HG02852 (cell line): ENCODE measurements at regions not wholly inside any gene's neighbourhood (a gene's known extent, or its start where the extent isn't known, plus 50 kb on each side); places are given as distances from the start of the nearest gene placed in this dataset.
"Not testable (repeated sequence)": the region's sequence is repeated elsewhere in the genome, so short reads cannot be mapped to it uniquely, and the experiment has no call there.

Experiments
- ATAC-seq: cut with Tn5 transposase; IDR thresholded peaks from one replicate; pipeline ENCODE4 v1.9.1; 2021; ENCODE audit warnings: mild to moderate bottlenecking, moderate library complexity; ENCODE audit not compliant: unreplicated experiment

DNA sequence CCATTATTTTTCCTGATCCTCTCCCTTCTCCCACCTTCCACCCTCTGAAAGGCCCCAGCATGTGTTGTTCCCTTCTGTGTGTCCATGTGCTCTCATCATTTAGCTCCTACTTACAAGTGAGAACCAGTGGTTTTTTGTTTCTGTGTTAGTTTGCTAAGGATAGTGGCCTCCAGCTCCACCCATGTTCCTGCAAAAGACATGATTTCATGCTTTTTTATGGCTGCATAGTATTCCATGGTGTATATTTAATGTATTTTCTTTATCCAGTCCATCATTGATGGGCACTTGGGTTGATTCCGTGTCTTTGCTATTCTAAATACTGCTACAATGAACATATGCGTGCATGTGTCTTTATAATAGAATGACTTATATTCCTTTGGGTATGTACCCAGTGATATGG is 89.4 kb upstream of the C1orf174 start:
- ATAC-seq = no peak

GRCh38 chr1:3992103-3992556 is 92.1 kb upstream of the C1orf174 start:
- ATAC-seq = no peak

- no peak for ATAC-seq
Observed at GRCh38 chr1:3992746-3993145, 92.7 kb upstream of the C1orf174 start.

- no peak for ATAC-seq
Observed at GRCh38 chr1:3993619-3994375, 93.7 kb upstream of the C1orf174 start.

DNA sequence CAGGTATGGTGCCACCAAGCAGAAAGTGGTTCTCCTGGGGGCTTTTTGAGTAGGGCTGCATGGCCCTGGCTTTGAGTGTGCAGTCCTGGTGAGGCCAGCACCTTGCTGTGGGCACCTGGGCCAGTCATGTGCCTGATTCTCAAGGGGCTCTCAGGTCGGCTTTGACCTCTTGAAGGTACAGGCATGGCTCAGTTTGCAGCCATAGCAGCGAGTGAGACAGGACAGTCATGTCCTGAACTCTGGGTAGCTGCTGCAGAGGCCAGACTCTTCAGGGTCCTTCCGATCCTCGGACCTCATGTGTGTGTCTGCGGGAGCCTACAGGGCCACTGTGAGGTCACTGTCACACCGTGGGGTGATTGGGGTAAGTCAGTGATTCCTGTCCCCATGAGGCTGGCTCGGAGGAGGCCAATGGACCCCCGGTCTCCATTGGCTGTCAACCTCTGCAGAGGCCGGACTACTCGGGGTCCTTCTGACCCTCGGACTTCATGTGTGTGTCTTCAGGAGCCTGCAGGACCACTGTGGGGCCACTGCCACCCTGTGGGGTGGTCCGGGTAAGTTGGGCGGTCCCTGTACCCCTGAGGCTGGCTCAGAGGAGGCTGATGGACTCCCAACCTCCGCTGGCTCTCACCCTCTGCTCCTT is 95.2 kb upstream of the C1orf174 start:
- ATAC-seq = no peak

DNA sequence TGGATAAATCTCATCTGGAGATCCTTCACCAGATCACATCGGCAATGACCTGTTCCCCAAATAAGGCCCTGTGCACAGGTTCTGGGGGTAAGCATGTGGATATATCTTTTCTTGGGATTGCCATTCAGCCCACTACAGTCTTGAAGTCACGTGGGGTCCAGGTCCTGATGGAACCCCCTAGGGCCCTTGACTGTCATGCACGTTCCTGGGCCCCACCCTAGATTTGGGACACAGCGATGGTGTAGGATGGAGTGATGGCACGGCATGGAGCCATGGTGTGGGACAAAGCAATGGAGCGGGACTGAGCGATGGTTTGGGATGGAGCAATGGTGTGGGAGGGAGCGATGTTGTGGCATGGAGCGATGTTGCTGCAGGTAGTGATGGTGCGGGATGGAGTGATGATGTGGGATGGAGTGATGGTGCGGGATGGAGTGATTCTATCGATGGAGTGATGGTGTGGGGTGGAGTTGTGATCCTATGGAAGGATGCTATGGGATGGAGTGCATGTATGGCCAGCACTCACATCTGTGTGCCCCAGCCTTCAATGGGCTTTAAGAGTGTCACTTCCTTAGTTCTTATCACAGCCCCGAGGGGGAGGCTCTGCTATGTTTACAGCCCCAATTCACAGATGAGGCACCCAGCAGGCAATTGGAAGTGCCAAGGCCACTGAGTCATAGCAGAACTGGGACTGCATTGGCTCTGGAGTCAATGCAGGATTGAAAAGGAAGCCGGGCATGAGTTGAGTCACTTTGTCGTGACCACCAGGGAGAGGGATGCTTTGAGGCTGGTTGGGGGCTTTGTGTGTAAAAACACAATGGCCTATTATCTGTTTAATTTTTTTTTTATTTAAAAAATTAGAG is 97.0 kb upstream of the C1orf174 start:
- no peak for ATAC-seq

DNA sequence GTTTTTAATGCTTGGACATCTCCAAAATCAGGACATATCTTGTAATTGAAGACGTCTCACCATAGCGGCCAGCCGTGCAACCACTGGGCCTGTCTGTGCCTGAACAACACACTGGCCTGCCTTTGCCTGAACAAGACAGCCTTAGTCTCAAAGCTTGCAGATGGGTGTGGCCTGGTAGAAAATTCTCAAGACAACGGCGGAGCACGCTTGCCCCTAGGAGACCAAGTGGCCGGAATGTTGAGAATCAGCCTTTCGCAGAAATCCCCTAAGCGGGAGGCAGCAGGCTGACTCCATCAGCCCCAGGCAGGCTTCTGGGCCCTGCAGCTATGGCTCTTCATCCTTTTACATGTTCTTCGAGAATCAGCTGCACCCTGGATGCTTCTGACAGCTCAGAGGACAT is 98.0 kb upstream of the C1orf174 start:
- ATAC-seq = no peak

GRCh38 chr1:3999514-3999913 is 99.4 kb upstream of the C1orf174 start:
- ATAC-seq = not testable (repeated sequence)

GRCh38 chr1:3999941-4000735 is 100.1 kb upstream of the C1orf174 start:
- no peak for ATAC-seq

- no peak for ATAC-seq
Observed at GRCh38 chr1:4000811-4001251, 100.8 kb upstream of the C1orf174 start.

DNA sequence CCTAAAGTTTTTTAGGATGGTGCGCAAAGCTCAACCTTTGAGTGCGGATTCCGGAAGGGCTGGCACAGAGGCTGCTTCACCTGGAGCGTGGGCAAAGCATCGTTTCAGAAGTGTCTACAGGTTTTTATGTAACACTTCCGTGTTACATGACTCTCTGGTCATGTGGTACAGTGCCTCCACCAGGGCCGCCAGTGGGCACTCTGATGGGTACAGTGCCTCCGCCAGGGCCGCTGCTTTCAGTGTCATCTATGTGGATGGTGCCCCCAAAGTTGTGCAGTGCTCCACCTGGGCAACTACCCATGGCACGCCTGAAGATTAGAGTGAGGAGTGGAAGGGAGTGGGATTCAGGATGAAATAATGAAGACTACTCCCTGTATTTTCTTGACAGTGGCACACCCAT is 101.4 kb upstream of the C1orf174 start:
- ATAC-seq = no peak

GRCh38 chr1:4002061-4002521 is 102.0 kb upstream of the C1orf174 start:
- ATAC-seq = no peak

- no peak for ATAC-seq
Observed at GRCh38 chr1:4002741-4003140, 102.7 kb upstream of the C1orf174 start.

DNA sequence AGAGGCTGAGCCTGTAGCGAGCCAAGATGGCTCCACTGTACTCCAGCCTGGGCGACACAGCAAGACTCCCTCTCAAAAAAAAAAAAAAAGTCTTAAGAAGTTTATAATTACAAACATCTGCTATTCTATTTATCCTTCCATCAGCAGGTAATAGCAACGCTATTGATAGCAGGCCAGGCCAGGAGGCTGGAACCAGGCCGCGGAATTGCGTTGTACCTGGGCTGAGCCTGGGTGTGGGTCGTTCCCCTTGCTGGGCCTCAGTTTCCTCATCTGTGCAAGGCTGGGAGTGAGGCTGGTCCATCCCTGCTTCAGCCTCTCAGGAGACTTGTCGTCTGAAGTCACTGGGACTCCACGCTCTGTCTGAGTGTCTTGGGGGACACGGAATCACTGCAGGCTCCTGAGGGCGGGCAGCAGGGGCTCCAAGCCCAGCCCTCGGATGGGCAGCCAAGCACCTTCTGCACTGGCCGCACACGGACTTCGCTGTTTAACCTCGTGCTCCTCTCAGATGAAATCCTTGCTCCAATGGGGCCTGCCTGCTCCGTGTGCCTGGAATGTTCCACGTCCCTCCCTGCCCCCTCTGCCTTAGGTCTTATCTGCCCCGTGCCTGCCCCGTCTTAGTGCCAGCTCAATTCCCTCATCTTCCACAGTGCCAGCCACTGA is 103.9 kb upstream of the C1orf174 start:
- ATAC-seq = no peak

DNA sequence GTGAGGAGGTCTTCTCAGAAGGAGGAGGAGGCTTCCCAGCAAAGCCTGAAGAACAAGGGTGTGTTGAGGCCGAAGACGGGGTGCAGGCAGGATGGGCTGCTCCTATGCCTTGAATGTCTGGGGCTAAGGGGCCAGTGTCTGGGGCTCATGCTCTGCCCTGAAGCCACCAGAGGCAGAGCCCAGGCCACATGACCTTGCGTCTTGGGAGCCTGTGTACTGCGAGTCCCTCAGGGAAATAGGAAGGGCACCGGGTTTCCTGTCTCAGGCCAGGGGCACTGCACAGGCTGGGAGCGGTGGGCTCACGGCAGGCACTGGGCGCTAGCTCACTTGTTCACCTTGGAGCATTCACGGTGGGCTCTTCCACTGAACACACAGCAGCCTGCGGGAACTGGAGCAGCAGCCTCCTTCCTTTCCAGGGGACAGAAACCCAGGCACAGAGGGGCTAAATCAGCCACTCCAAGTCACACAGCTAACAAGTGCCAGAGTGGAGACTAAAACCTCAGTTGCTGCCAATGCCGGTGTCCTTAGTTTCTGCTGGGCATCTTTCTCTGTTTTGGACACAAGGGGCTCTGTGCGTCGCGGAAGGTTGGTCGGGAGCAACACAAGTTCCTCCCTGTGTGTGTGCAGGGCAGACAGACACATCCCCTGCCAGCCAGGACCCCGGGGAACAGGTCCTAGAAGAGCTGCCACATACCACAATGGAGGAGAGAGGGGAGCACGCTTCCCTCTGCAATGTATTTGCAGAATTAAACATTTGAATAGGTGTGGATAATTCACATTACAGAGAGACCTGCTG is 104.8 kb upstream of the C1orf174 start:
- no peak for ATAC-seq

DNA sequence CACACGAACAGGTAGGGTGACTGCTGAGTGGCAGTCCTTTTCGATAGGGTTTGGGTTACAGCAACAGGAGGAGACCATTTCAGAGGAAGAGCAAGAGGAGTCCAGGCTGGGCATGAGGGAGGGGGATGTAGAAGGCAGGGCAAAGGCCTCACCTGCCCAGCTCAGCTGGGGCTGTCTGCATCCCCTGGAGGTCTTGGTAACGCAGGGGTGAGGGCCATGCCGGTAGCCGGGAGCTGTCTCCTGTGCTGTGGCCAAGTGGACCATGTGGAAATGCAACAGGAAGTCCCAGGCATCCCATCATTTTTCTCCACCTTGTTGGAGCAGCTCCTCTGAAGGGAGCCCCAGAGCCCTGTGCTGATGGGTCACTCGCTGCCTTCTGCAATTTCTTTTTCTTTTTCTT is 105.4 kb upstream of the C1orf174 start:
- ATAC-seq = no peak

- no peak for ATAC-seq
Observed at GRCh38 chr1:4006676-4007374, 106.8 kb upstream of the C1orf174 start.

DNA sequence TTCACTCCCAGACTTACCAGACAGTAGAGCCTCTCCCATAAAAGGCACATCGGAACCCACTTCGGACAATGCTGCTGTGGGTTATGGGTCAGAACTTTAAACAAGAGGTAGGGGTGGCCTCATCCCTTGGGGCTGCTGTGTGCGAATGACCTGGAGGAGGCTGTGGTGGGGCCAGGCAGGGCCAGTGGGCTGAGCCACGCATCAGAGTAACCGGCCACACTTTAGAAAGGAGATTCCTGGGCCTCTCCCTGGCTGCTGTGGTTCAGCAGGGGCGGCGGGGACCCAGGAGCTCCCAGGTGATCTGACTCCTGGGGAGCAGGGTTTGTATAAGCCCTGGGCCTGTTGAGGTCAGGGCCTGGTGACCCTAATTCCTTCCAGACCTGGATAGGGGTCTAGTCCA is 110.2 kb upstream of the C1orf174 start:
- no peak for ATAC-seq
